Keratinocyte (primary cell): ENCODE measurements at regions not wholly inside any gene's neighbourhood (a gene's known extent, or its start where the extent isn't known, plus 50 kb on each side); places are given as distances from the start of the nearest gene placed in this dataset.

Experiments used
- DNase-seq: peaks from one replicate; pipeline ENCODE4 v3.0.0-alpha.2; 2011; ENCODE audit warnings: low read depth, missing footprints, low spot score
- FAIRE-seq: peaks from 2 replicates; lab custom pipeline; 2011; peaks lifted over from hg19 to GRCh38; lab: Jason Lieb, UNC
- H2AFZ ChIP-seq: 2 replicates; pipeline ENCODE4 v1.6.0; 2012; ENCODE audit warnings: low read length, control low read depth, inconsistent platforms; ENCODE audit not compliant: control insufficient read depth
- H3K27ac ChIP-seq: 2 replicates; pipeline ENCODE4 v1.5.1; 2011; ENCODE audit warnings: low read length; ENCODE audit not compliant: control insufficient read depth, insufficient read depth
- H3K27me3 ChIP-seq: 3 replicates; pipeline ENCODE4 v1.6.0; 2011; ENCODE audit warnings: low read length; ENCODE audit not compliant: control insufficient read depth, insufficient read depth; ENCODE audit errors: extremely low read depth
- H3K36me3 ChIP-seq, 2 experiments: 2 replicates in 1 of 2; 3 replicates in 1 of 2; pipeline ENCODE4 v1.5.1; 2011; ENCODE audit warnings: low read length in 2 of 2, mild to moderate bottlenecking in 1 of 2; ENCODE audit not compliant: control insufficient read depth in 2 of 2, insufficient read depth in 2 of 2; ENCODE audit errors: extremely low read depth in 1 of 2
- H3K4me1 ChIP-seq: 3 replicates; pipeline ENCODE4 v1.5.1; 2011; ENCODE audit warnings: low read length; ENCODE audit not compliant: control insufficient read depth, insufficient read depth; ENCODE audit errors: extremely low read depth
- H3K4me2 ChIP-seq: 3 replicates; pipeline ENCODE4 v1.6.0; 2011; ENCODE audit warnings: low read depth, low read length; ENCODE audit not compliant: control insufficient read depth, insufficient read depth; ENCODE audit errors: extremely low read depth
- H3K4me3 ChIP-seq, 3 experiments: fragments of 200-600 bp in 1 of 3; sonication (generic) in 1 of 3; 2 replicates in 2 of 3; 3 replicates in 1 of 3; pipeline ENCODE4 v1.5.1; 2011 to 2016; ENCODE audit warnings: low read length in 3 of 3, mild to moderate bottlenecking in 3 of 3, control low read depth in 2 of 3, inconsistent platforms in 1 of 3, low read depth in 1 of 3, mixed read lengths in 1 of 3, mixed run types in 1 of 3, moderate library complexity in 1 of 3; ENCODE audit not compliant: control insufficient read depth in 2 of 3, insufficient read depth in 2 of 3; ENCODE audit errors: extremely low read depth in 1 of 3
- H3K79me2 ChIP-seq: 2 replicates; pipeline ENCODE4 v1.6.0; 2012; ENCODE audit warnings: low read length; ENCODE audit not compliant: control insufficient read depth, insufficient read depth
- H3K9ac ChIP-seq: 3 replicates; pipeline ENCODE4 v1.6.0; 2011; ENCODE audit warnings: low read length; ENCODE audit not compliant: control insufficient read depth, insufficient read depth; ENCODE audit errors: extremely low read depth
- H3K9me1 ChIP-seq: 3 replicates; pipeline ENCODE4 v1.6.0; 2011; ENCODE audit warnings: low read length; ENCODE audit not compliant: control insufficient read depth, insufficient read depth; ENCODE audit errors: extremely low read depth
- H3K9me3 ChIP-seq: 2 replicates; pipeline ENCODE4 v1.5.1; 2012; ENCODE audit warnings: low read depth, low read length; ENCODE audit not compliant: control insufficient read depth
- H4K20me1 ChIP-seq: 3 replicates; pipeline ENCODE4 v1.6.0; 2011; ENCODE audit warnings: low read length; ENCODE audit not compliant: control insufficient read depth, insufficient read depth; ENCODE audit errors: extremely low read depth
- EZH2 ChIP-seq: IDR thresholded peaks from one replicate; pipeline ENCODE4 v1.6.1; 2012; ENCODE audit warnings: inconsistent platforms, mild to moderate bottlenecking, low read length, moderate library complexity
- dilution Hi-C: fragments of 300-500 bp; cut with MboI; formaldehyde crosslinking; loops from one replicate; pipeline ENCODE4 v1.7.0; 2020; ENCODE audit warnings: low sequenced_read_pairs; ENCODE audit not compliant: extremely low pct_ligation_motif_present
- TF ChIP-seq, protein P1 (sequence below), 3 experiments: IDR thresholded peaks in 1 of 3; conservative IDR thresholded peaks in 1 of 3; optimal IDR thresholded peaks in 1 of 3; 2 replicates in 2 of 3; 3 replicates in 1 of 3; pipeline versions ENCODE3 to v1.5.1; 2011; ENCODE audit warnings: low read length in 3 of 3, mild to moderate bottlenecking in 3 of 3, moderate library complexity in 2 of 3, control low read depth in 1 of 3, inconsistent platforms in 1 of 3; ENCODE audit not compliant: insufficient read depth in 2 of 3; ENCODE audit errors: extremely low read depth in 1 of 3

DNA sequence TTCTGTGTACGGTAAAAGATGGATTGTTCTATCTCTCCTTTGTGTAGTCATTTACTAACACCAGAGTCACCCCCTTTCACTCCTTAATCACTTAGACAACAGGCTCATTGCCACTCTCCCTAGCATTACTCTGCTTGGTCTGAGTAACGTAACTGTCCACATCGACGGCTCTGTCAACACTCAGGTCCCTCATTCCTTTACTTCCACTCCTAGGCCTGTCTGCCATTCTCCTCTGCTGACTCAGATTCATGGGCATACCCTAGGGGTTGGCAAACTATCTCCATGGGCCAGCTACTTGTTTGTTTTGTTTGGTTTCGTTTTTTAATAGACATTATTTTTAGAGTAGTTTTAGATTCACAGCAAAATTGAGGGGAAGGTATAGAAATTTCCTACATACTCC is 243.9 kb downstream of the NR4A2 start:
- TF ChIP-seq, protein P1, sequence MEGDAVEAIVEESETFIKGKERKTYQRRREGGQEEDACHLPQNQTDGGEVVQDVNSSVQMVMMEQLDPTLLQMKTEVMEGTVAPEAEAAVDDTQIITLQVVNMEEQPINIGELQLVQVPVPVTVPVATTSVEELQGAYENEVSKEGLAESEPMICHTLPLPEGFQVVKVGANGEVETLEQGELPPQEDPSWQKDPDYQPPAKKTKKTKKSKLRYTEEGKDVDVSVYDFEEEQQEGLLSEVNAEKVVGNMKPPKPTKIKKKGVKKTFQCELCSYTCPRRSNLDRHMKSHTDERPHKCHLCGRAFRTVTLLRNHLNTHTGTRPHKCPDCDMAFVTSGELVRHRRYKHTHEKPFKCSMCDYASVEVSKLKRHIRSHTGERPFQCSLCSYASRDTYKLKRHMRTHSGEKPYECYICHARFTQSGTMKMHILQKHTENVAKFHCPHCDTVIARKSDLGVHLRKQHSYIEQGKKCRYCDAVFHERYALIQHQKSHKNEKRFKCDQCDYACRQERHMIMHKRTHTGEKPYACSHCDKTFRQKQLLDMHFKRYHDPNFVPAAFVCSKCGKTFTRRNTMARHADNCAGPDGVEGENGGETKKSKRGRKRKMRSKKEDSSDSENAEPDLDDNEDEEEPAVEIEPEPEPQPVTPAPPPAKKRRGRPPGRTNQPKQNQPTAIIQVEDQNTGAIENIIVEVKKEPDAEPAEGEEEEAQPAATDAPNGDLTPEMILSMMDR (optimal IDR thresholded peaks at IDR 0.05 in 1 of 3, IDR thresholded peaks at IDR 0.05 in 1 of 3, conservative IDR thresholded peaks at IDR 0.05 in 1 of 3; ENCODE audit: extremely low read depth in 1 of 3, insufficient read depth in 2 of 3, low read length in 3 of 3): no peak
- no peak for TF ChIP-seq EZH2
- DNase-seq (no peak), FAIRE-seq (no peak)
- no peak overlapping the region for H3K4me3 ChIP-seq
- H3K9me3 ChIP-seq: no peaks in the 10 kb centered on the region
- H3K4me2 ChIP-seq: no peak overlapping the region
- H2AFZ ChIP-seq: no peak overlapping the region
- H3K9me1 ChIP-seq: no peaks in the 10 kb centered on the region
- no peak overlapping the region for H3K9ac ChIP-seq
- no peaks in the 10 kb centered on the region for H3K27me3 ChIP-seq
- dilution Hi-C loops: no loop called here
- no peaks in the 10 kb centered on the region for H3K79me2 ChIP-seq
- H3K36me3 ChIP-seq: no peaks in the 10 kb centered on the region
- no peak overlapping the region for H3K27ac ChIP-seq
- no peaks in the 10 kb centered on the region for H4K20me1 ChIP-seq
- H3K4me1 ChIP-seq: peaks cover 7% of the 10 kb centered on the region

DNA sequence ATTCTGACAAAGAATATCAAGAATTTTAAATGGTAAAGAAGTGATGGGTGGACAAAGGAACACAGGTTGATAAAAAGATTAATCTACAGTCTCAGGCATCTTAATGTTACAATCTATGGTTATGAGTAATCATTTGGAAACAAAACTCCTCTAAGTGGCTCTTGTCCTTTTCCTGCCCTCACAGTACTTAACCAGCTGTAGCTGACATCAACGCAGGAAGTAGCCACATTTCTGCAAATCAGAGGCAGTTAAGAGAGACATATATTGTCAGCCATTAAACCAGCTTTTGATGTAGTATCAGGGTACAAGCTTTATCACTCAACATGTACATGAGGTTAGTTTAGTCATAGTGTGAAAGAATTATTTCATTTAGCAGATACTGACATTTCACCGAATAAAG is 244.6 kb downstream of the NR4A2 start:
- Histone ChIP-seq H3K27ac (no peak overlapping the region), H3K4me2 (no peak overlapping the region), H3K9me1 (no peaks in the 10 kb centered on the region), H3K27me3 (no peaks in the 10 kb centered on the region), H3K79me2 (no peaks in the 10 kb centered on the region), H3K9me3 (no peaks in the 10 kb centered on the region), H3K4me1 (peaks cover 13% of the 10 kb centered on the region), H3K36me3 (no peaks in the 10 kb centered on the region), H3K9ac (no peak overlapping the region), H2AFZ (no peak overlapping the region), H4K20me1 (no peaks in the 10 kb centered on the region), H3K4me3 (no peak overlapping the region)
- no peak for FAIRE-seq
- no peak for DNase-seq
- TF ChIP-seq, protein P1 (optimal IDR thresholded peaks at IDR 0.05 in 1 of 3, IDR thresholded peaks at IDR 0.05 in 1 of 3, conservative IDR thresholded peaks at IDR 0.05 in 1 of 3; ENCODE audit: extremely low read depth in 1 of 3, insufficient read depth in 2 of 3, low read length in 3 of 3): no peak
- dilution Hi-C loops: no loop called here
